Body of pancreas (tissue), 4 donors: ENCODE measurements at regions not wholly inside any gene's neighbourhood (a gene's known extent, or its start where the extent isn't known, plus 50 kb on each side); places are given as distances from the start of the nearest gene placed in this dataset.

Experiments
- ATAC-seq: fragments of 150-250 bp; one replicate; pipeline ENCODE4 v1.9.1; 2016
- DNase-seq, 4 donors: peaks; one replicate each; pipeline ENCODE4 v3.0.0-alpha.2; 2019
- H3K27ac ChIP-seq, 4 donors: fragments of 200-600 bp; sonication (generic); 1 replicate in 3 of 4; 2 replicates in 1 of 4; pipeline versions ENCODE4 v1.5.1 to v1.6.1; 2016 to 2019; ENCODE audit warnings: mild to moderate bottlenecking in 1 of 4, mixed read lengths in 1 of 4, moderate library complexity in 1 of 4
- H3K27me3 ChIP-seq, 2 donors: fragments of 200-600 bp; sonication (generic); one replicate each; pipeline ENCODE4 v1.6.0; 2016; ENCODE audit warnings: mild to moderate bottlenecking in 1 of 2
- H3K36me3 ChIP-seq, 2 donors: fragments of 200-600 bp; sonication (generic); replicated peaks in 1 of 2; 2 replicates each; pipeline ENCODE4 v1.5.1; 2016; ENCODE audit warnings: low read depth in 2 of 2; ENCODE audit not compliant: insufficient read depth in 1 of 2
- H3K4me1 ChIP-seq: fragments of 200-600 bp; sonication (generic); one replicate; pipeline ENCODE4 v1.6.0; 2016
- H3K4me3 ChIP-seq, 2 donors: fragments of 200-600 bp; sonication (generic); 1 replicate in 1 of 2; 2 replicates in 1 of 2; pipeline ENCODE4 v1.5.1; 2016 to 2019
- H3K9me3 ChIP-seq, 3 donors: fragments of 200-600 bp; sonication (generic); 1 replicate in 2 of 3; 2 replicates in 1 of 3; pipeline ENCODE4 v1.5.1; 2016
- CTCF ChIP-seq, 7 experiments: fragments of 450-650 bp in 4 of 7; fragments of 200-600 bp in 3 of 7; sonication (generic) in 3 of 7; IDR thresholded peaks; one replicate each; pipeline ENCODE4 v1.5.1; 2016 to 2019; ENCODE audit warnings: antibody characterized with exemption in 7 of 7
- POLR2A ChIP-seq, 3 donors: fragments of 450-650 bp; IDR thresholded peaks; one replicate each; pipeline ENCODE4 v1.6.1; 2016; ENCODE audit warnings: antibody characterized with exemption in 3 of 3, mild to moderate bottlenecking in 2 of 3
- WGBS, 2 donors: methylation state at CpG; one replicate each; pipeline ENCODE4 v1.1.5; 2017; 5-methylcytosine and 5-hydroxymethylcytosine counted together
- intact Hi-C: fragments of 100-400 bp; cut with DNase I; formaldehyde crosslinking; loops from one replicate; pipeline ENCODE4 v1.15.1; 2023

- H3K27me3 ChIP-seq: no peaks in the 10 kb centered on the region
- 78 to 83% methylated on average over 10 to 11 of the region's 11 CpGs for WGBS, 2 donors
- no peak for TF ChIP-seq POLR2A (IDR thresholded peaks at IDR 0.05)
- no peak for TF ChIP-seq CTCF (IDR thresholded peaks at IDR 0.05)
- H3K27ac ChIP-seq: no peak overlapping the region
- DNase-seq: no peak
- intact Hi-C loops: no loop called here
- H3K9me3 ChIP-seq: no peaks in the 10 kb centered on the region
- no peaks in the 10 kb centered on the region for H3K4me1 ChIP-seq
- no peak for ATAC-seq
- no peaks in the 10 kb centered on the region for H3K36me3 ChIP-seq
- H3K4me3 ChIP-seq: no peak overlapping the region
These were observed 183.4 kb downstream of the KLF13 start for GRCh38 chr15:31510057-31510456.

- no peak for DNase-seq
- intact Hi-C loops: no loop called here
- TF ChIP-seq POLR2A (IDR thresholded peaks at IDR 0.05) (no peak), CTCF (IDR thresholded peaks at IDR 0.05) (no peak)
- Histone ChIP-seq H3K9me3 (no peaks in the 10 kb centered on the region), H3K36me3 (no peaks in the 10 kb centered on the region), H3K4me1 (no peaks in the 10 kb centered on the region), H3K27me3 (no peaks in the 10 kb centered on the region), H3K4me3 (no peak overlapping the region), H3K27ac (no peak overlapping the region)
- 81 to 84% methylated on average over 7 of the region's 7 CpGs for WGBS, 2 donors
- ATAC-seq: no peak
These were observed 185.2 kb downstream of the KLF13 start for GRCh38 chr15:31511707-31512310.

- peak in 2 of 4 donors; percentile 33 to 42 for DNase-seq
- Histone ChIP-seq H3K9me3 (no peaks in the 10 kb centered on the region), H3K27me3 (no peaks in the 10 kb centered on the region), H3K4me1 (no peaks in the 10 kb centered on the region), H3K4me3 (no peak overlapping the region), H3K36me3 (no peaks in the 10 kb centered on the region), H3K27ac (no peak overlapping the region)
- peak; percentile 45 for ATAC-seq
- 36 to 48% methylated on average over 7 of the region's 7 CpGs for WGBS, 2 donors
- intact Hi-C loops: no loop called here
- no peak for TF ChIP-seq CTCF (IDR thresholded peaks at IDR 0.05)
- no peak for TF ChIP-seq POLR2A (IDR thresholded peaks at IDR 0.05)
These were observed 186.5 kb downstream of the KLF13 start for GRCh38 chr15:31513178-31513577.

GRCh38 chr15:31516440-31516839 lies 189.8 kb downstream of the KLF13 start:
- no peaks in the 10 kb centered on the region for H3K36me3 ChIP-seq
- no peaks in the 10 kb centered on the region for H3K9me3 ChIP-seq
- intact Hi-C loops: no loop called here
- H3K4me3 ChIP-seq: no peak overlapping the region
- 74 to 93% methylated on average over 1 of the region's 1 CpG for WGBS, 2 donors
- DNase-seq: no peak
- no peaks in the 10 kb centered on the region for H3K27me3 ChIP-seq
- no peak for TF ChIP-seq CTCF (IDR thresholded peaks at IDR 0.05)
- no peak for TF ChIP-seq POLR2A (IDR thresholded peaks at IDR 0.05)
- no peak overlapping the region for H3K27ac ChIP-seq
- no peak for ATAC-seq
- no peaks in the 10 kb centered on the region for H3K4me1 ChIP-seq

- Histone ChIP-seq H3K9me3 (no peaks in the 10 kb centered on the region), H3K27me3 (no peaks in the 10 kb centered on the region), H3K36me3 (no peaks in the 10 kb centered on the region), H3K27ac (no peak overlapping the region), H3K4me3 (no peak overlapping the region), H3K4me1 (no peaks in the 10 kb centered on the region)
- intact Hi-C loops: no loop called here
- 79 to 82% methylated on average over 4 of the region's 4 CpGs for WGBS, 2 donors
- TF ChIP-seq POLR2A (IDR thresholded peaks at IDR 0.05) (no peak), CTCF (IDR thresholded peaks at IDR 0.05) (no peak)
- DNase-seq: no peak
- ATAC-seq: no peak
These were observed 190.2 kb downstream of the KLF13 start for GRCh38 chr15:31516874-31517273.
